NCI-H187 (cell line): ENCODE measurements at regions not wholly inside any gene's neighbourhood (a gene's known extent, or its start where the extent isn't known, plus 50 kb on each side); places are given as distances from the start of the nearest gene placed in this dataset.

Experiments used
- DNase-seq, 2 experiments: peaks; one replicate each; lab custom pipeline; 2025; lab: John Stamatoyannopoulos, UW

GRCh38 chr7:144969787-144970186 lies 133.9 kb upstream of the TPK1 start:
- no peak for DNase-seq

GRCh38 chr7:144960763-144961162 lies 124.9 kb upstream of the TPK1 start:
- DNase-seq, result no peak

GRCh38 chr7:144957998-144958397 lies 122.1 kb upstream of the TPK1 start:
- DNase-seq, result no peak

- no peak for DNase-seq
These were observed 119.6 kb upstream of the TPK1 start for GRCh38 chr7:144955422-144955821.

- no peak for DNase-seq
These were observed 105.3 kb upstream of the TPK1 start for GRCh38 chr7:144941127-144941526.

GRCh38 chr7:144937199-144937598 lies 101.3 kb upstream of the TPK1 start:
- DNase-seq, result no peak

DNA sequence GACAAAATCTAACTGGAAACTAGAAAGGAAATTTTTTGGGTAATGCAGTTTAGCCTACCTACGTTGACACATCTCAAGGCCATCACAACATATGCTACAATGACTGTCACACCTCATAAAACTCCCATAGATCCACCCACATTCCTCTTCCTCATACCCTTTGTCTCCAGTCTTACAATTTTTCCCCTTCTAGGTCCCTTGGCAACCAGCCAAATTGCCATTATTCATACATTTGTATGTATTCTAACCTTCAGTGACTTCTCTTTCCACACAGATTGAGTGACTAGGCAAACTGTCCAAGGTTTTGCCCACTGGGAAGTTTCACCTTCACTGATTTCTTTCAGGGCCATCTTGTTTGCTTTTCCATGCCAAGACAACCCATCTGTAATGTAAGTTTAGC lies 100.5 kb upstream of the TPK1 start:
- no peak for DNase-seq

DNA sequence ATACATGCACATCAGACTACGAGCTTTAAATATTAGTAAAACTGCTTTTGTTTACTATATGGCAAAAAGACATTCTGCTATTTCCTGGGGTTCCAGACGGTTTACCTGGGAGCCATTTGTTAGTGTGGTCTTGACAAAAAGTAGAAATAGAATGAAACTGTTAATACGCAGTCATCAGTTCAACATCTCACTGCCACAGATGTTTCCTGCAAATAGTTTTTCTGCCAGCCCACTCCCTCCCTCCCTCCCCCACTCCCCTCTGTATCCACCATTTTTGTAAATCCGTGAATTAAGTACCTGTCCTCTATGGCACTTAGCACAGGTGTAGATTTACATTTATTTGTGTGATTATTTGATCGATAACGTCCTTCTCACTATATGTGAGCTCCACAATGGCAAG lies 74.6 kb upstream of the TPK1 start:
- DNase-seq, result no peak

- DNase-seq, result no peak
These were observed 73.2 kb upstream of the TPK1 start for GRCh38 chr7:144908943-144909556.

- no peak for DNase-seq
These were observed 72.5 kb upstream of the TPK1 start for GRCh38 chr7:144908324-144908723.

DNA sequence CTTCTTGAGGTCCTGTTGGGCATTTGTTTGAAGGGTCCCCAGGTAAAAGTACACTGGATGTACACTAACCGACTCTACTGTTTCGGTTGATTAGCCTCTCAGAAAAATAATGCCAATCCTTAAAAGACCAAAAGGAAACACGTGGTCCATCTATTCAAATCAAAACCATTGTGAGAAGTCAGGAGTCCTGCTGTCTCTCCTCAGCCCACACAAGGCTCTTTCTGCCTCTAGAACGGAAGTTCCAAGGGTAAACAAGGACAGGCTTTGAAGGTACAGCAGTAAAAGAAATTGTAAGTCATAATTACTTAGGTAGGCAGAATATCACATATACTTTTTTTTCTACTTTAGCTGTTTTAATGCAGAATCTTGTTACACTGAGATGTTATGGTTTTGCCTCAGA lies 71.7 kb upstream of the TPK1 start:
- DNase-seq, result no peak

DNA sequence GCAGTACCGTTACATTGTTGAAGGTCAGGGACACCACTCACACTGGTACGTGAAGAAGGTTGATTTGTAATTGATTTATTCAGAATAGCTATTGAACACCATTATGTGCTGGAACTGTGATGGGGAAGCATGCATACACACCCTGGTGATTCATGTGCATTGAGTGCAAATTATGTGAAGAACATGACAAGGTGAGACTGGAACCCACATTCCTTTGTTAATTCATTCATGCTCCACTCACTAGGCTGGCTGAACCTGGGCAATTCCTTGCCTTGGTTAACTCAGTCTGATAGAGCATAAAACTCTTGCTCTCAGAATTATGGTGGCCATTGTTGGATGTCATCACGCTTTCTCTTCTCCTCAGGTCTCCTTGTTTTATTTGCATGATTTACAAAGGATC lies 67.3 kb upstream of the TPK1 start:
- no peak for DNase-seq

DNA sequence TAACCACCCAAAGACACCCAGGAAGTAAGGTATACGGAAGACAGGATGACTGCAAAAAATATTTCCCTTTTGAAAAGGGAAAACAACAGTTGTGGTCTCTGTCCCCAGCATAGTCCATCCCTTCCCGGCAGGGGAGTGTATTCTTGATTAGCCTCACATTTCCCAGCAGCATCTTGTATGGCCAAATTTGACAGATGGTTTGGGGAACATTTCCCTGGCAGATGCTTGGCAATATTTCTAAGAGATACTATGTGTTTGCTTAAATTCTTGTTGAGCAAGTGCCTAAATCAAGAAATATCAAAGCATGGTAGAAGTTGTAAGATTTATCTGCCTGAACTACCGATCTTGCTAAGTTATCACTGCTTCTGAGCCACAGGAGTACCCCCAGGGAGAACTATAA lies 56.9 kb upstream of the TPK1 start:
- no peak for DNase-seq
